HepG2 (cell line): ENCODE measurements at regions not wholly inside any gene's neighbourhood (a gene's known extent, or its start where the extent isn't known, plus 50 kb on each side); places are given as distances from the start of the nearest gene placed in this dataset.
"Not testable (repeated sequence)": the region's sequence is repeated elsewhere in the genome, so short reads cannot be mapped to it uniquely, and the experiment has no call there.

Experiments used
- CREB1 ChIP-seq, 2 experiments: fragments of 450-650 bp in 1 of 2; IDR thresholded peaks; 2 replicates each; pipeline ENCODE4 v1.6.1; 2016 to 2017; ENCODE audit warnings: control low read depth in 1 of 2, mild to moderate bottlenecking in 1 of 2, missing compliant biosample characterization in 1 of 2, missing genetic modification characterization in 1 of 2
- EZH2 ChIP-seq: conservative IDR thresholded peaks from 2 replicates; pipeline ENCODE4 v1.6.1; 2012; ENCODE audit warnings: mild to moderate bottlenecking, low read depth, low read length, moderate library complexity
- HMG20A ChIP-seq: IDR thresholded peaks from 2 replicates; pipeline ENCODE4 v1.6.1; 2016; ENCODE audit warnings: borderline replicate concordance
- JUNB ChIP-seq: sonication (generic); formaldehyde crosslinking; IDR thresholded peaks from 2 replicates; pipeline ENCODE4 v1.8.0; 2022; ENCODE audit warnings: missing genetic modification reagents, mild to moderate bottlenecking, borderline replicate concordance
- KDM5A ChIP-seq: fragments of 200-600 bp; sonication (generic); IDR thresholded peaks from 2 replicates; pipeline ENCODE4 v1.7.0; 2018; ENCODE audit warnings: antibody characterized with exemption, mild to moderate bottlenecking, low read length, borderline replicate concordance
- RFX5 ChIP-seq: IDR thresholded peaks from 2 replicates; pipeline ENCODE4 v1.6.1; 2011; ENCODE audit warnings: low read depth, low read length, improper control_type of control experiment
- ZNF138 ChIP-seq: sonication (generic); formaldehyde crosslinking; IDR thresholded peaks from 2 replicates; pipeline ENCODE4 v1.5.0; 2020; ENCODE audit warnings: mild to moderate bottlenecking, low read depth, missing genetic modification reagents
- ZNF3 ChIP-seq: IDR thresholded peaks from 2 replicates; pipeline ENCODE4 v1.7.0; 2017; ENCODE audit warnings: inconsistent platforms
- TF ChIP-seq, protein P1 (sequence below): sonication (generic); formaldehyde crosslinking; IDR thresholded peaks from 2 replicates; pipeline ENCODE4 v1.5.1; 2020; ENCODE audit warnings: mild to moderate bottlenecking, missing genetic modification reagents, moderate library complexity
- TF ChIP-seq, protein P2 (sequence below): sonication (generic); formaldehyde crosslinking; IDR thresholded peaks from 2 replicates; pipeline ENCODE4 v1.9.0; 2021; ENCODE audit warnings: missing genetic modification reagents, borderline replicate concordance
- TF ChIP-seq, protein P3 (sequence below): sonication (generic); formaldehyde crosslinking; IDR thresholded peaks from 2 replicates; pipeline ENCODE4 v1.8.1; 2023; ENCODE audit warnings: mild to moderate bottlenecking, missing genetic modification reagents

DNA sequence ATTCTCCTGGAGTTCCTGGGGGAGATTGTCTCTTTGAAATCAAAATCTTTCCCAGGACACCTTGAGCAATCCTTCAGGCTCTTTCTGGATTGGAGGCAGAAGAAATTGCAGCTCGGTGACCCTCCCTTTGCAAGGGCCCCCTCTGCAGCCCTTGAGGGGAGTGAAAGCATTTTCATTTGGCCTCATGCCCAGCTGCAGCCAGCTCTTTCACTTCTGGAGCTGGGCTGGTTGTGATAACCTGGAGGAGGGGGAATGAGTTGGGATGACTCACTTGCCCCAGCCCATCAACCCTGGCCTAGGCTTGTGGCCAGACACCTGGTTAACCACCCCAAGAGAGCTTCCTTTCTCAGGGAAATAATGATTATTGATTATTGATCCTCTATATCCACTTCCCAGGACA is 129.7 kb downstream of the POTEG start:
- TF ChIP-seq HMG20A (CRISPR knock-in tag); EZH2; RFX5; ZNF3 (CRISPR knock-in tag); KDM5A; JUNB (CRISPR knock-in tag); ZNF138; CREB1 (IDR thresholded peaks at IDR 0.05); CREB1 (CRISPR knock-in tag; IDR thresholded peaks at IDR 0.05): not testable (repeated sequence)
- TF ChIP-seq, protein P1, sequence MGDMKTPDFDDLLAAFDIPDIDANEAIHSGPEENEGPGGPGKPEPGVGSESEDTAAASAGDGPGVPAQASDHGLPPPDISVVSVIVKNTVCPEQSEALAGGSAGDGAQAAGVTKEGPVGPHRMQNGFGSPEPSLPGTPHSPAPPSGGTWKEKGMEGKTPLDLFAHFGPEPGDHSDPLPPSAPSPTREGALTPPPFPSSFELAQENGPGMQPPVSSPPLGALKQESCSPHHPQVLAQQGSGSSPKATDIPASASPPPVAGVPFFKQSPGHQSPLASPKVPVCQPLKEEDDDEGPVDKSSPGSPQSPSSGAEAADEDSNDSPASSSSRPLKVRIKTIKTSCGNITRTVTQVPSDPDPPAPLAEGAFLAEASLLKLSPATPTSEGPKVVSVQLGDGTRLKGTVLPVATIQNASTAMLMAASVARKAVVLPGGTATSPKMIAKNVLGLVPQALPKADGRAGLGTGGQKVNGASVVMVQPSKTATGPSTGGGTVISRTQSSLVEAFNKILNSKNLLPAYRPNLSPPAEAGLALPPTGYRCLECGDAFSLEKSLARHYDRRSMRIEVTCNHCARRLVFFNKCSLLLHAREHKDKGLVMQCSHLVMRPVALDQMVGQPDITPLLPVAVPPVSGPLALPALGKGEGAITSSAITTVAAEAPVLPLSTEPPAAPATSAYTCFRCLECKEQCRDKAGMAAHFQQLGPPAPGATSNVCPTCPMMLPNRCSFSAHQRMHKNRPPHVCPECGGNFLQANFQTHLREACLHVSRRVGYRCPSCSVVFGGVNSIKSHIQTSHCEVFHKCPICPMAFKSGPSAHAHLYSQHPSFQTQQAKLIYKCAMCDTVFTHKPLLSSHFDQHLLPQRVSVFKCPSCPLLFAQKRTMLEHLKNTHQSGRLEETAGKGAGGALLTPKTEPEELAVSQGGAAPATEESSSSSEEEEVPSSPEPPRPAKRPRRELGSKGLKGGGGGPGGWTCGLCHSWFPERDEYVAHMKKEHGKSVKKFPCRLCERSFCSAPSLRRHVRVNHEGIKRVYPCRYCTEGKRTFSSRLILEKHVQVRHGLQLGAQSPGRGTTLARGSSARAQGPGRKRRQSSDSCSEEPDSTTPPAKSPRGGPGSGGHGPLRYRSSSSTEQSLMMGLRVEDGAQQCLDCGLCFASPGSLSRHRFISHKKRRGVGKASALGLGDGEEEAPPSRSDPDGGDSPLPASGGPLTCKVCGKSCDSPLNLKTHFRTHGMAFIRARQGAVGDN (CRISPR knock-in tag) = not testable (repeated sequence)
- TF ChIP-seq, protein P2, sequence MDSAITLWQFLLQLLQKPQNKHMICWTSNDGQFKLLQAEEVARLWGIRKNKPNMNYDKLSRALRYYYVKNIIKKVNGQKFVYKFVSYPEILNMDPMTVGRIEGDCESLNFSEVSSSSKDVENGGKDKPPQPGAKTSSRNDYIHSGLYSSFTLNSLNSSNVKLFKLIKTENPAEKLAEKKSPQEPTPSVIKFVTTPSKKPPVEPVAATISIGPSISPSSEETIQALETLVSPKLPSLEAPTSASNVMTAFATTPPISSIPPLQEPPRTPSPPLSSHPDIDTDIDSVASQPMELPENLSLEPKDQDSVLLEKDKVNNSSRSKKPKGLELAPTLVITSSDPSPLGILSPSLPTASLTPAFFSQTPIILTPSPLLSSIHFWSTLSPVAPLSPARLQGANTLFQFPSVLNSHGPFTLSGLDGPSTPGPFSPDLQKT (CRISPR knock-in tag) = not testable (repeated sequence)
- TF ChIP-seq, protein P3, sequence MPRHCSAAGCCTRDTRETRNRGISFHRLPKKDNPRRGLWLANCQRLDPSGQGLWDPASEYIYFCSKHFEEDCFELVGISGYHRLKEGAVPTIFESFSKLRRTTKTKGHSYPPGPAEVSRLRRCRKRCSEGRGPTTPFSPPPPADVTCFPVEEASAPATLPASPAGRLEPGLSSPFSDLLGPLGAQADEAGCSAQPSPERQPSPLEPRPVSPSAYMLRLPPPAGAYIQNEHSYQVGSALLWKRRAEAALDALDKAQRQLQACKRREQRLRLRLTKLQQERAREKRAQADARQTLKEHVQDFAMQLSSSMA (CRISPR knock-in tag) = not testable (repeated sequence)
